Stimulated activated naive CD8-positive, alpha-beta T cell treated with anti-CD3 and anti-CD28 coated beads, Interleukin-15, Interleukin-2, amounts not matched to agents 100 ng/mL and 50 ng/mL, for 24 hours (primary cell): ENCODE measurements at regions not wholly inside any gene's neighbourhood (a gene's known extent, or its start where the extent isn't known, plus 50 kb on each side); places are given as distances from the start of the nearest gene placed in this dataset.
"Not testable (repeated sequence)": the region's sequence is repeated elsewhere in the genome, so short reads cannot be mapped to it uniquely, and the experiment has no call there.

Experiments
- H3K27ac Mint-ChIP-seq: one replicate; pipeline ENCODE4 v1.8.0; 2021; ENCODE audit warnings: mild to moderate bottlenecking, mixed read lengths
- H3K27me3 Mint-ChIP-seq: one replicate; pipeline ENCODE4 v1.8.0; 2021; ENCODE audit warnings: mixed read lengths
- H3K36me3 Mint-ChIP-seq: one replicate; pipeline ENCODE4 v1.8.0; 2021; ENCODE audit warnings: low read depth, mixed read lengths
- H3K4me1 Mint-ChIP-seq: one replicate; pipeline ENCODE4 v1.8.0; 2021; ENCODE audit warnings: low read depth, mixed read lengths
- H3K4me3 Mint-ChIP-seq: one replicate; pipeline ENCODE4 v1.8.0; 2021; ENCODE audit warnings: mild to moderate bottlenecking, mixed read lengths
- H3K9me3 Mint-ChIP-seq: one replicate; pipeline ENCODE4 v1.8.0; 2021; ENCODE audit warnings: mixed read lengths

- H3K9me3 Mint-ChIP-seq = peaks cover 19% of the 10 kb centered on the region
- H3K4me1 Mint-ChIP-seq = no peaks in the 10 kb centered on the region
- H3K4me3 Mint-ChIP-seq = no peak overlapping the region
- H3K36me3 Mint-ChIP-seq = peaks cover 18% of the 10 kb centered on the region
- H3K27ac Mint-ChIP-seq = no peak overlapping the region
- no peaks in the 10 kb centered on the region for H3K27me3 Mint-ChIP-seq
Measured at GRCh38 chr17:63289931-63290330, 156.2 kb downstream of the CYB561 start.

- Mint-ChIP-seq H3K4me1 (peaks cover 2% of the 10 kb centered on the region), H3K4me3 (no peak overlapping the region), H3K9me3 (peaks cover 14% of the 10 kb centered on the region), H3K27ac (no peak overlapping the region), H3K27me3 (no peaks in the 10 kb centered on the region), H3K36me3 (peaks cover 14% of the 10 kb centered on the region)
Measured at GRCh38 chr17:63290351-63290750, 155.8 kb downstream of the CYB561 start.

GRCh38 chr17:63290784-63291183, 155.3 kb downstream of the CYB561 start:
- Mint-ChIP-seq H3K9me3 (peaks cover 11% of the 10 kb centered on the region), H3K4me1 (peaks cover 6% of the 10 kb centered on the region), H3K27me3 (no peaks in the 10 kb centered on the region), H3K27ac (no peak overlapping the region), H3K36me3 (peaks cover 12% of the 10 kb centered on the region), H3K4me3 (no peak overlapping the region)

GRCh38 chr17:63291258-63291657, 154.8 kb downstream of the CYB561 start:
- Mint-ChIP-seq H3K4me3 (no peak overlapping the region), H3K4me1 (peaks cover 10% of the 10 kb centered on the region), H3K27ac (no peak overlapping the region), H3K9me3 (peaks cover 14% of the 10 kb centered on the region), H3K36me3 (peaks cover 15% of the 10 kb centered on the region), H3K27me3 (no peaks in the 10 kb centered on the region)

- H3K36me3 Mint-ChIP-seq = peaks cover 15% of the 10 kb centered on the region
- peaks cover 10% of the 10 kb centered on the region for H3K4me1 Mint-ChIP-seq
- no peak overlapping the region for H3K27ac Mint-ChIP-seq
- no peaks in the 10 kb centered on the region for H3K27me3 Mint-ChIP-seq
- peaks cover 20% of the 10 kb centered on the region for H3K9me3 Mint-ChIP-seq
- H3K4me3 Mint-ChIP-seq = no peak overlapping the region
Measured at GRCh38 chr17:63292421-63292820, 153.7 kb downstream of the CYB561 start.

- Mint-ChIP-seq H3K4me3 (no peak overlapping the region), H3K9me3 (peaks cover 25% of the 10 kb centered on the region), H3K27me3 (no peaks in the 10 kb centered on the region), H3K36me3 (peaks cover 18% of the 10 kb centered on the region), H3K4me1 (peaks cover 10% of the 10 kb centered on the region), H3K27ac (no peak overlapping the region)
Measured at GRCh38 chr17:63293323-63294075, 152.6 kb downstream of the CYB561 start.

GRCh38 chr17:63294776-63295175, 151.3 kb downstream of the CYB561 start:
- H3K4me1 Mint-ChIP-seq = peaks cover 10% of the 10 kb centered on the region
- peaks cover 22% of the 10 kb centered on the region for H3K36me3 Mint-ChIP-seq
- H3K27ac Mint-ChIP-seq = no peak overlapping the region
- H3K27me3 Mint-ChIP-seq = no peaks in the 10 kb centered on the region
- peaks cover 24% of the 10 kb centered on the region for H3K9me3 Mint-ChIP-seq
- H3K4me3 Mint-ChIP-seq = no peak overlapping the region

- H3K27ac Mint-ChIP-seq = no peak overlapping the region
- H3K9me3 Mint-ChIP-seq = peaks cover 25% of the 10 kb centered on the region
- H3K4me1 Mint-ChIP-seq = peaks cover 10% of the 10 kb centered on the region
- H3K27me3 Mint-ChIP-seq = no peaks in the 10 kb centered on the region
- no peak overlapping the region for H3K4me3 Mint-ChIP-seq
- H3K36me3 Mint-ChIP-seq = peaks cover 22% of the 10 kb centered on the region
Measured at GRCh38 chr17:63295288-63295687, 150.8 kb downstream of the CYB561 start.

- Mint-ChIP-seq H3K27ac (no peak overlapping the region), H3K27me3 (no peaks in the 10 kb centered on the region), H3K9me3 (peaks cover 30% of the 10 kb centered on the region), H3K4me3 (no peak overlapping the region), H3K4me1 (peaks cover 10% of the 10 kb centered on the region), H3K36me3 (peaks cover 22% of the 10 kb centered on the region)
Measured at GRCh38 chr17:63295839-63296590, 150.1 kb downstream of the CYB561 start.

GRCh38 chr17:63298916-63299315, 147.2 kb downstream of the CYB561 start:
- Mint-ChIP-seq H3K36me3 (peaks cover 25% of the 10 kb centered on the region), H3K9me3 (peaks cover 37% of the 10 kb centered on the region)
- not testable (repeated sequence) for H3K27ac Mint-ChIP-seq, H3K4me1 Mint-ChIP-seq, H3K4me3 Mint-ChIP-seq, H3K27me3 Mint-ChIP-seq

GRCh38 chr17:63304704-63305261, 141.3 kb downstream of the CYB561 start:
- no peak overlapping the region for H3K27ac Mint-ChIP-seq
- H3K4me1 Mint-ChIP-seq = no peaks in the 10 kb centered on the region
- peaks cover 10% of the 10 kb centered on the region for H3K36me3 Mint-ChIP-seq

GRCh38 chr17:63305857-63306256, 140.2 kb downstream of the CYB561 start:
- Mint-ChIP-seq H3K4me3 (no peak overlapping the region), H3K27ac (no peak overlapping the region), H3K36me3 (peaks cover 10% of the 10 kb centered on the region), H3K4me1 (no peaks in the 10 kb centered on the region), H3K27me3 (no peaks in the 10 kb centered on the region), H3K9me3 (peaks cover 7% of the 10 kb centered on the region)

More at GRCh38 chr17:63304704-63305261, 141.3 kb downstream of the CYB561 start:
- Mint-ChIP-seq H3K4me3 (no peak overlapping the region), H3K27me3 (no peaks in the 10 kb centered on the region), H3K9me3 (peaks cover 13% of the 10 kb centered on the region)

- Mint-ChIP-seq H3K9me3 (peaks cover 7% of the 10 kb centered on the region), H3K27ac (no peak overlapping the region), H3K4me3 (no peak overlapping the region), H3K27me3 (no peaks in the 10 kb centered on the region), H3K36me3 (peaks cover 10% of the 10 kb centered on the region), H3K4me1 (no peaks in the 10 kb centered on the region)
Measured at GRCh38 chr17:63306855-63307254, 139.3 kb downstream of the CYB561 start.

GRCh38 chr17:63308272-63308671, 137.8 kb downstream of the CYB561 start:
- Mint-ChIP-seq H3K27ac (no peak overlapping the region), H3K4me3 (no peak overlapping the region), H3K9me3 (peaks cover 7% of the 10 kb centered on the region), H3K4me1 (no peaks in the 10 kb centered on the region), H3K27me3 (no peaks in the 10 kb centered on the region), H3K36me3 (peaks cover 9% of the 10 kb centered on the region)

GRCh38 chr17:63309021-63309420, 137.1 kb downstream of the CYB561 start:
- no peaks in the 10 kb centered on the region for H3K27me3 Mint-ChIP-seq
- H3K4me3 Mint-ChIP-seq = no peak overlapping the region
- H3K4me1 Mint-ChIP-seq = no peaks in the 10 kb centered on the region
- peaks cover 3% of the 10 kb centered on the region for H3K9me3 Mint-ChIP-seq
- peaks cover 3% of the 10 kb centered on the region for H3K36me3 Mint-ChIP-seq
- no peak overlapping the region for H3K27ac Mint-ChIP-seq
